Ovary (tissue), 3 donors: ENCODE measurements at regions not wholly inside any gene's neighbourhood (a gene's known extent, or its start where the extent isn't known, plus 50 kb on each side); places are given as distances from the start of the nearest gene placed in this dataset.

Source experiments
- CTCF ChIP-seq, 3 donors: fragments of 450-650 bp in 2 of 3; fragments of 200-600 bp in 1 of 3; IDR thresholded peaks; one replicate each; pipeline versions ENCODE4 v1.5.1 to v1.8.0; 2016 to 2022; ENCODE audit warnings: antibody characterized with exemption in 3 of 3, mild to moderate bottlenecking in 1 of 3
- EP300 ChIP-seq: sonication (generic); formaldehyde crosslinking; IDR thresholded peaks from one replicate; pipeline ENCODE4 v1.6.1; 2017; ENCODE audit warnings: antibody characterized with exemption
- POLR2A ChIP-seq: fragments of 450-650 bp; IDR thresholded peaks from one replicate; pipeline ENCODE4 v1.6.1; 2017; ENCODE audit warnings: antibody characterized with exemption, mild to moderate bottlenecking, moderate library complexity
- donor health status: DM: no; HTN: no; CAD: no.

GRCh38 chr6:163808871-163809270, 394.4 kb downstream of the QKI start:
- TF ChIP-seq CTCF (IDR thresholded peaks at IDR 0.05) (no peak), EP300 (no peak), POLR2A (no peak)
